Astrocyte of the spinal cord (primary cell): ENCODE measurements at regions not wholly inside any gene's neighbourhood (a gene's known extent, or its start where the extent isn't known, plus 50 kb on each side); places are given as distances from the start of the nearest gene placed in this dataset.

ENCODE experiments used
- DNase-seq: peaks from one replicate; pipeline ENCODE4 v3.0.0; 2011; ENCODE audit warnings: low read depth, low spot score
- H3K4me3 ChIP-seq: 2 replicates; pipeline ENCODE4 v1.5.1; 2011; ENCODE audit warnings: low read depth, mild to moderate bottlenecking, low read length, moderate library complexity
- in situ Hi-C: cut with HindIII; loops from 2 replicates; pipeline ENCODE4 v1.10.0; 2017; ENCODE audit warnings: low sequenced_read_pairs
- TF ChIP-seq, protein P1 (sequence below): IDR thresholded peaks from 2 replicates; pipeline ENCODE4 v1.5.1; 2012; ENCODE audit warnings: low read depth, mild to moderate bottlenecking, low read length, inconsistent platforms

DNA sequence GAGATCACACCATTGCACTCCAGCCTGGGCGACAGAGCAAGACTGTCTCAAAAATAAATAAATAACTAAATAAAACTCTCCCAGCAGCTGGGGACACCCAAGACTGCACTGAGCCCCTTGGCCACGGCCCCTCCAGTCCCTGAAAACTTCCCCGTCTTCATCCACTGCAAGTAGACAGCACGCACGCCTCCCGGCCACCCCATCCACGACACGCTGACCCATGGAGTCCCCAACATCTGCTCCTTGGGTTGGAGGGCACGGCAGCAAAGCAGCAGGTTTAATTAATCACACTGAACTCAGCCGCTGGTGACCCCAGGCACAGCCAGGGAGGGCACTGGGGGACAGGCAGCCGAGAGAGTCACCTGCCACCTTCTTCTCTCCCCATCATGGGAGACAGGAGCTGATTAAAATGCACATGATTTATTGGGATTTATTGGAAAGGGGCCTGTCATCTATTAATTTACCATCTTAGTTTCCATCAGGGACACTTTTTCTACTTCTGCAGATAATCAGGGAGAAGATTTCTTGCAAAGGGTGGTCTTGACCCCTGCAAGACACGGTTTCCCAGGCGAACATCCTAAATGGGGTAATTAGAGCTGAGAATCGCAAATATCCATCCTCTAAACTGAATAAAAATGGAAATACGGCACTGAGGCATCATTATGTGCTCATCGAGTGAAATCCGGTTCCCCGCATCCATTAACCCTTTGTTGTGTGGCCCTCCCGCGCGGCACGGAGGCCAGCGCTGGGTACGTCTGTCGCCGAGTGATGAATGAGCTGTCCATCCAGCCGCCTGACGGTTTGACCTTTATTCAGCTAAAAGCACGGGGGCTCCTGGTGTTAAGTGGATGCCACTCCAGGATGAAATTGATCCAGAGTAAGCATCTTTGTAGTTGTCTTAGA, 178.3 kb downstream of the BRD1 start:
- H3K4me3 ChIP-seq, result no peak overlapping the region
- no peak for DNase-seq
- TF ChIP-seq, protein P1, sequence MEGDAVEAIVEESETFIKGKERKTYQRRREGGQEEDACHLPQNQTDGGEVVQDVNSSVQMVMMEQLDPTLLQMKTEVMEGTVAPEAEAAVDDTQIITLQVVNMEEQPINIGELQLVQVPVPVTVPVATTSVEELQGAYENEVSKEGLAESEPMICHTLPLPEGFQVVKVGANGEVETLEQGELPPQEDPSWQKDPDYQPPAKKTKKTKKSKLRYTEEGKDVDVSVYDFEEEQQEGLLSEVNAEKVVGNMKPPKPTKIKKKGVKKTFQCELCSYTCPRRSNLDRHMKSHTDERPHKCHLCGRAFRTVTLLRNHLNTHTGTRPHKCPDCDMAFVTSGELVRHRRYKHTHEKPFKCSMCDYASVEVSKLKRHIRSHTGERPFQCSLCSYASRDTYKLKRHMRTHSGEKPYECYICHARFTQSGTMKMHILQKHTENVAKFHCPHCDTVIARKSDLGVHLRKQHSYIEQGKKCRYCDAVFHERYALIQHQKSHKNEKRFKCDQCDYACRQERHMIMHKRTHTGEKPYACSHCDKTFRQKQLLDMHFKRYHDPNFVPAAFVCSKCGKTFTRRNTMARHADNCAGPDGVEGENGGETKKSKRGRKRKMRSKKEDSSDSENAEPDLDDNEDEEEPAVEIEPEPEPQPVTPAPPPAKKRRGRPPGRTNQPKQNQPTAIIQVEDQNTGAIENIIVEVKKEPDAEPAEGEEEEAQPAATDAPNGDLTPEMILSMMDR, result no peak
- in situ Hi-C loops, result no loop called here

DNA sequence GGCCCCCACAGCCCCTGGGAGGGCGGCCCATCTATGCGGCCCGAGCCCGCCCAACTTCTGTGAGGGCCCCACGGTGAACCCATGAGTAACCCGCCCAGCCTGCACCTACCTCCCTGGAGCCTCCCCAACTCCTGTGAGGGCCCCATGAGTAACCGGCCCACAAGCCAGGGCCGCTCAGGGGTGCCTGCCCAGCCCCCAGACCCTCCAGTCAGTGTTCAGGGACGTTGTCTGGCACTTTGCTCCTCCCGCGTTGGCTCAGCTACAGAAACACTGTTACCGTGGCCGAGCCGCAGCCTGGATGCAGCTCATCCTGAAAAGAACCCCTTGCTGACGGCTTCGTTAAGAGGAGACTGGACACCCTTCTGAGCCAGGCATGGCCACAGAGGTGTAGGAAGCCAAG, 179.6 kb downstream of the BRD1 start:
- in situ Hi-C loops, result no loop called here
- H3K4me3 ChIP-seq, result no peak overlapping the region
- no peak for DNase-seq
- TF ChIP-seq, protein P1, result no peak

DNA sequence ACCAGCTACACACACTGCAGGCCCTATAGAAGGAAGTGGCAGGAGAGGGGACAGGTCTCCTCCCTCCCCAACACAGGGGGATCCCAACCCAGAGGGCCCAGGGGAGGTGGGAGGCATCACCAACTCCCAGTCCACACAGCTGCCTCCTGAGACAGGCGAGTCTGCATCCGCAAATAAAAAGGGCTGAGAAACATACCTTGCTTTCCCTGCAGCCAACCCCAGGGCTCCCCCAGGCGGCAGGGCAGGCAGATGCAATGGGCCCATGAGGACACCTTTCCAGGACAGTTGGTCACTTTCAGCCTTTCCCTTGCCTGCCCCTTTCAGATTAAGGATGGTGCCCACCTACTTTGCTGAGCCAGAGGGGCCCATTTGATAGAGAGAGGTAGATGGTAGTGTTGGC, 180.0 kb downstream of the BRD1 start:
- DNase-seq, result no peak
- TF ChIP-seq, protein P1, result no peak
- in situ Hi-C loops, result no loop called here
- no peak overlapping the region for H3K4me3 ChIP-seq

DNA sequence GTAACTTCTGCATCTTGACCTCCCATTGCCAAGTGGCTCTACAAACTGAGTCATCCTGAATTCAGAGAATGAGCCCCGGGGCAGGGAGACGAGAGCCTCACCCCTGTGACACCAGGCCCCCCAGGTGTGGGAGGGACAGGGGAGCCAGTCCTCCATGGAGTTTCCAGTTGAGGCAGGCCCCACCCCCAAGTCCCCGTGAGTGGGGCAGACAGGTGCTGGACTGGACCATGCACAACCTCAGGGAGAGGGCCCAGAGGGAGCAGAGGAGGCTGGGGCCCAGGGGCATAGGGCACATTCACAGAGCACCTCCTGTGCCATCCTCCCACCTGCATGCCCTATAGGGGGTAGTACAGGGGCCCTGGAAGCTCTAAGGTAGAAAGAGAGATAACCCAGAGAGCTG, 180.8 kb downstream of the BRD1 start:
- TF ChIP-seq, protein P1, result no peak

DNA sequence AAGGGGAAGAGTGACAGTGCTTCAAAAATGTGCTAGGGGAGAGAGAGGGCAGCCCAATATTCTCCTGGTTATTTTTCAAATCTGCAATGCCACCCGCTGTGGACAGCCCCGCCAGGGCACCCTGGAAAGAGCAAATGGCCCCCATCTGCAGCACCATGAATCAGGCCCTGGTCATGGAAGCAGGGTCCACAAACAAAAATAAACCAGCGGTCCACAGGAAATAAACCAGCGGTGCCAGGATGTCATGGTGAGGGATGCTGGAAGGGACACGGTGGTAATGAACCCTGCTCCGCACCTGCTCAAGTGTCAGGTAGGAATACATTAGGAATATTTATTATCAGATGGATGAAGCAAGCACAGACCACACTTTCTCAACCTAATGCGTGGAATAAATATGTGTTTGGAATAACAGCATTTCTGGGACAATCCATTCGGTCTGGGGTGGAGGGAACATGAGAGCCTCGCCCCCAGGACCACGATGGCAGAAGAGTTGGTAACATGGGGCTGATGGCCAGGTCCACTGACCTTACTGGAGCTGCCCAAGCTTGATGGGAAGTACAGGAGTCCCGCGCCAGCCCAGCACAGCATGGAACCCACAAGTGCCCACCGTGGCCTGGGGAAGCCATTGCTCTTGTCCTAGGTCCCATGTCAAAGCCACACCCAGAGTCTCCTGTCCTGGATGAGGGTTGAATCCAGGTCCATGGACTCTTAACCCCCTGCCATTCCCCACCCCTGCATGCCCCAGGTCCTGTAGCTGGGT, 181.7 kb downstream of the BRD1 start:
- DNase-seq, result no peak
- in situ Hi-C loops, result no loop called here
- H3K4me3 ChIP-seq, result no peak overlapping the region
- TF ChIP-seq, protein P1, result no peak

More for the DNA sequence above, 180.8 kb downstream of the BRD1 start:
- DNase-seq, result no peak
- in situ Hi-C loops, result no loop called here
- no peak overlapping the region for H3K4me3 ChIP-seq

DNA sequence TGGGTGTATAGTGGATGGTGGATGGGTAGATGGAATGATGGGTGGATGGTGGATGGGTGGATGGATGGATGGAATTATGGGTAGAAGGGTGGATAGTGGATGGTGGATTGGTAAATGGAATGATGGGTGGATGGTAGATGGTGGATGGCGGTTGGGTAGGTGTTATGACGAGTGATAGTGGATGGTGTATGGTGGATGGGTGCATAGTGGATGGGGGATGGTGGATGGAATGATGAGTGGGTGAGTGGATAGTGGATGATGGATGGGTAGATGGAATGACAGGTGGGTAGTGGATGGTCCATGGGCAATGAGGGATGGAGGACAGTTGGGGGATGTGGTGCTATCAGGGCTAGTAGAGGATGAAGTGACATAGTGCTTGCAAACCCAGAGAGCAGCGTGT, 182.4 kb downstream of the BRD1 start:
- TF ChIP-seq, protein P1, result no peak
- in situ Hi-C loops, result no loop called here
- no peak for DNase-seq
- H3K4me3 ChIP-seq, result no peak overlapping the region
